Uterus (tissue), 2 donors: ENCODE measurements at regions not wholly inside any gene's neighbourhood (a gene's known extent, or its start where the extent isn't known, plus 50 kb on each side); places are given as distances from the start of the nearest gene placed in this dataset.

Experiments used
- CTCF ChIP-seq, 4 experiments: fragments of 200-600 bp in 2 of 4; fragments of 450-650 bp in 2 of 4; sonication (generic) in 2 of 4; IDR thresholded peaks; one replicate each; pipeline ENCODE4 v1.5.1; 2016 to 2019; ENCODE audit warnings: antibody characterized with exemption in 4 of 4, mild to moderate bottlenecking in 2 of 4, moderate library complexity in 1 of 4
- POLR2A ChIP-seq, 2 donors: fragments of 450-650 bp; IDR thresholded peaks; one replicate each; pipeline ENCODE4 v1.6.1; 2016; ENCODE audit warnings: antibody characterized with exemption in 2 of 2, mild to moderate bottlenecking in 1 of 2, moderate library complexity in 1 of 2

GRCh38 chr1:165006831-165007230, 349.7 kb downstream of the LMX1A start:
- TF ChIP-seq CTCF (IDR thresholded peaks at IDR 0.05) (no peak), POLR2A (IDR thresholded peaks at IDR 0.05) (no peak)
